IPS-18c (cell line): ENCODE measurements at regions not wholly inside any gene's neighbourhood (a gene's known extent, or its start where the extent isn't known, plus 50 kb on each side); places are given as distances from the start of the nearest gene placed in this dataset.
"Not testable (repeated sequence)": the region's sequence is repeated elsewhere in the genome, so short reads cannot be mapped to it uniquely, and the experiment has no call there.

Source experiments
- H3K4me3 ChIP-seq: 2 replicates; pipeline ENCODE4 v1.7.0; 2013; ENCODE audit warnings: low read depth, mild to moderate bottlenecking, low read length, moderate library complexity; ENCODE audit not compliant: insufficient read depth
- H3K9me3 ChIP-seq: one replicate; pipeline ENCODE4 v1.6.1; 2013; ENCODE audit warnings: mild to moderate bottlenecking, low read length, moderate library complexity; ENCODE audit not compliant: control insufficient read depth, insufficient read depth

- no peak overlapping the region for H3K4me3 ChIP-seq
These were observed 62.0 kb downstream of the SKIDA1 start for GRCh38 chr10:21463436-21463835.

DNA sequence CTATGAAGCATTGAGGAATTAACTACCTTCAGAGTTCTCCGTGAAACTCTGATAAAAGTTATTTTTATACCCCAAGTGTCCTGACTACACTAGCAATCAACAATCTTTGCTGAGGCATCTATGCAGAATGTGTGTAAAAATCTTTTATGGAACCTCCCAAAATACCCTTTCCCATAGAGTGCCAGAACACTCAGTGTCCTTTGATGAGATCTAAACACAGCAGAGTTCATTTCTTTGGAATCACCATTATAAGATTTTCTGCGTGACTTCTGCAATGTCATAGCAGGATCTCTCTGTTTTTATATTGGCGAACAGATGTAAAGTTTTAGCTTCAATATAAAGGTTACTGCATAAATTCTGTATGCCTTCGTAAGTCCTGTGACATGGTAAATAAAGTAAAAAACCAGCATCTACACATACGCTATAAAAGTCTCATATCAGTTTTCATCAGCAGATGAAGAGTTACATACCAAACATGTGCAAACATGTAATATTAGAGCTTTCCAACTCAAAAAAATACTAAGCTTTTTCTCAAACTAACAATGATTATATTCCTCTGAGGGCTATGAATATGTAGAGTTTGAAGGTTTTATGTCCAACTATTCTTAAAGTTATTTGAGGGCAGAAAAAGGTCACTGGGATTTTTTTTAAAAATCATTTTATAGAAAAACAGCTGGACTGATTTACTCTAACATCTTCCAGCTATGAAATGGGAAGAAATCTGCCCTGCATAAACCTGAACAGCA is 67.2 kb downstream of the SKIDA1 start:
- no peak overlapping the region for H3K4me3 ChIP-seq

More at GRCh38 chr10:21463436-21463835, 62.0 kb downstream of the SKIDA1 start:
- no peaks in the 10 kb centered on the region for H3K9me3 ChIP-seq

DNA sequence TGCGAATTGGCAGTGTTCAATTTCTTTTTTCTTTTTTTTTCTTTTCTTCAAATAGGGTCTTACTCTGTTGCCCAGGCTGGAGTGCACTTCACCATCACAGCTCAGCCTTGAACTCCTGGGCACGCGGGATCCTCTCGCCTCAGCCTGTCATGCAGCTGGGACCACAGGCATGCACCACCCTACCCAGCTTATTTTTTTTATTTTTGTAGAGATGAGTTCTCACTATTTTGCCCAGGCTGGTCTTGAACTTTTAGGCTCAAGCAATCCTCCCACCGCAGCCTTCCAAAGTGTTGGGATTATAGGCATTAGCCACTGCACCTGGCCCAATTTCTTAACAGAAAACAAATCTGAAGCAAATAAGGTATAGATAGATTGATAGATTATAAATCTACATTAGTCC is 69.3 kb downstream of the SKIDA1 start:
- H3K9me3 ChIP-seq = no peaks in the 10 kb centered on the region
- H3K4me3 ChIP-seq = no peak overlapping the region

More for the DNA sequence above, 67.2 kb downstream of the SKIDA1 start:
- no peaks in the 10 kb centered on the region for H3K9me3 ChIP-seq

GRCh38 chr10:21452203-21452602 is 73.3 kb downstream of the SKIDA1 start:
- H3K9me3 ChIP-seq = no peaks in the 10 kb centered on the region
- no peak overlapping the region for H3K4me3 ChIP-seq

DNA sequence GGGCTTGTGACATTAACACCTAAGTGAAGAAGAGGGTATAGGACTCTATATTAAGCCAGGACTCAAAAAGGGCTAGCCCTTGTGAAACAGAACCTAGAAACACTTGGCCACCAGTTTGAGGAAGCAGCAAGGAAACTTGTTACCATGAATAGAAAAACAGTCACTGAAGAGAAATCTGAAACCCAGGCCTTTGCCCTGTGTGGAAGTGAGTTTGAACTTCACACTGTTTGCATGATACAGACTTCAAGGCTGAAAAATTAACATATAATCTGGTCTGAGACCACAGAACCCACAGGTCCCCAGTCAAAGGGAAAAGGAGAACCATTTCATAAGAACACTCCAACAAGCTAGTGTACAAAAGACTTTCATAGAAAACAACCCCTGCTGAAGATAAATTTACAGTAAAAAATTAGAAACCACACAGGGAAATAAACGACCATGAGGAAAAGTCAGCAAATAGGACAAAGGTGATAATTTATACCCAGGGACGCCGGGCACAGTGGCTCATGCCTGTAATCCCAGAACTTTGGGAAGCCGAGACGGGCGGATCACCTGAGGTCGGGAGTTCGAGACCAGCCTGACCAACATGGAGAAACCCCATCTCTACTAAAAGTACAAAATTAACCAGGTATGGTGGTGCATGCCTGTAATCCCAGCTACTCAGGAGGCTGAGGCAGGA is 76.1 kb downstream of the SKIDA1 start:
- H3K4me3 ChIP-seq = no peak overlapping the region
- no peaks in the 10 kb centered on the region for H3K9me3 ChIP-seq

DNA sequence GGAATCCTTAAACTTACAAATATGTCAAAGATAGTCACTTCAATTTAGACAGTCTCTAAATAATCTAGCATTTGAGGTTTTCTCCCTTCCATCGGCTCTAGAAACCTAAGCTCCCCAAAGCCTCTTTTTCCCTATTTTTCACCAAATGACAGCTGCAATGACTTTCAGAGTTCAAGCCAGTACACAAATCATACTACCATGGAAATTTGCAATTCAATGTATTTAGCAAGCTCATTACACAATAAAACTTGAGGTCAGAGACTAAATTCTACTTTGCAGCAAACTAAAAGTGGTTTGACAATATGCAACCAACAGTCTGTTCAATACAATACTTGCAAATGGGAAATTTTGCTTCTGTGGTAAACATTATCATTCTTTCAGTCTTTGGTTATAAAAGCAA is 80.3 kb downstream of the SKIDA1 start:
- Histone ChIP-seq H3K9me3 (peaks cover 2% of the 10 kb centered on the region), H3K4me3 (no peak overlapping the region)

- peaks cover 2% of the 10 kb centered on the region for H3K9me3 ChIP-seq
- no peak overlapping the region for H3K4me3 ChIP-seq
These were observed 83.9 kb downstream of the SKIDA1 start for GRCh38 chr10:21441625-21442024.

- H3K9me3 ChIP-seq, H3K4me3 ChIP-seq: not testable (repeated sequence)
These were observed 86.6 kb downstream of the SKIDA1 start for GRCh38 chr10:21438914-21439313.

- H3K9me3 ChIP-seq = no peaks in the 10 kb centered on the region
- no peak overlapping the region for H3K4me3 ChIP-seq
These were observed 87.6 kb downstream of the SKIDA1 start for GRCh38 chr10:21437770-21438382.

GRCh38 chr10:21432266-21432665 is 93.2 kb downstream of the SKIDA1 start:
- Histone ChIP-seq H3K9me3 (peaks cover 4% of the 10 kb centered on the region), H3K4me3 (no peak overlapping the region)

GRCh38 chr10:21431799-21432198 is 93.7 kb downstream of the SKIDA1 start:
- Histone ChIP-seq H3K4me3 (no peak overlapping the region), H3K9me3 (peaks cover 5% of the 10 kb centered on the region)

GRCh38 chr10:21427804-21428481 is 97.5 kb downstream of the SKIDA1 start:
- Histone ChIP-seq H3K9me3 (peaks cover 10% of the 10 kb centered on the region), H3K4me3 (no peak overlapping the region)

- H3K9me3 ChIP-seq = peaks cover 10% of the 10 kb centered on the region
- no peak overlapping the region for H3K4me3 ChIP-seq
These were observed 101.0 kb downstream of the SKIDA1 start for GRCh38 chr10:21424459-21424861.

- Histone ChIP-seq H3K4me3 (no peak overlapping the region), H3K9me3 (peaks cover 8% of the 10 kb centered on the region)
These were observed 101.6 kb downstream of the SKIDA1 start for GRCh38 chr10:21423850-21424249.

DNA sequence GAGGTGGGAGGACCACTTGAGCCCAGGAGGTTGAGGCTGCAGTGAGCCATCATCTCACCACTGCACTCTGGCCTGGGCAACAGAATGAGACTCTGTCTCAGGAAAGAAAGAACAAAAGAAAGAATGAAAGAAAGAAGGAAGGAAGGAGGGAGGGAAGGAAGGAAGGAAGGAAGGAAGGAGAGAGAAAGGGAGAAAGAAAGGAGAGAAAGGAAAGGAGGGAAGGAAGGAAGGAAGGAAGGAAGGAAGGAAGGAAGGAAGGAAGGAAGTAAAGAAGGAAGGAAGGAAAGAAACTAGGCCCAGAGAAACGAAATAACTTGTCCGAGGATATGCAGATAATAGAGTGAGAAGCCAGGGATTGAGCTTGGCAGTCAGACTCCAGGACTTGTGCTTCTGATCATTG is 102.1 kb downstream of the SKIDA1 start:
- no peak overlapping the region for H3K4me3 ChIP-seq

GRCh38 chr10:21421794-21422193 is 103.7 kb downstream of the SKIDA1 start:
- H3K9me3 ChIP-seq = peaks cover 5% of the 10 kb centered on the region
- no peak overlapping the region for H3K4me3 ChIP-seq

More for the DNA sequence above, 102.1 kb downstream of the SKIDA1 start:
- H3K9me3 ChIP-seq = peaks cover 6% of the 10 kb centered on the region

- peaks cover 2% of the 10 kb centered on the region for H3K9me3 ChIP-seq
- H3K4me3 ChIP-seq = no peak overlapping the region
These were observed 104.5 kb downstream of the SKIDA1 start for GRCh38 chr10:21421016-21421415.
